Dermis microvascular lymphatic vessel endothelial cell (primary cell): ENCODE measurements at regions not wholly inside any gene's neighbourhood (a gene's known extent, or its start where the extent isn't known, plus 50 kb on each side); places are given as distances from the start of the nearest gene placed in this dataset.
"Not testable (repeated sequence)": the region's sequence is repeated elsewhere in the genome, so short reads cannot be mapped to it uniquely, and the experiment has no call there.

Experiments used
- DNase-seq, 2 donors: peaks; one replicate each; pipeline versions ENCODE4 v3.0.0 to v3.0.0-alpha.2; 2010; ENCODE audit warnings: low read depth in 2 of 2

GRCh38 chr16:59887856-59888255 is 1153.7 kb upstream of the GOT2 start:
- no peak for DNase-seq

- no peak for DNase-seq
Measured at GRCh38 chr16:59886021-59886420, 1151.9 kb upstream of the GOT2 start.

GRCh38 chr16:59881376-59881775 is 1147.3 kb upstream of the GOT2 start:
- DNase-seq: no peak

- no peak for DNase-seq
Measured at GRCh38 chr16:59880611-59881010, 1146.5 kb upstream of the GOT2 start.

GRCh38 chr16:59878999-59879398 is 1144.9 kb upstream of the GOT2 start:
- no peak for DNase-seq

- no peak for DNase-seq
Measured at GRCh38 chr16:59878479-59878878, 1144.4 kb upstream of the GOT2 start.

GRCh38 chr16:59864981-59865666 is 1131.0 kb upstream of the GOT2 start:
- DNase-seq: no peak

- no peak for DNase-seq
Measured at GRCh38 chr16:59859676-59860402, 1125.7 kb upstream of the GOT2 start.

GRCh38 chr16:59854846-59855439 is 1120.8 kb upstream of the GOT2 start:
- DNase-seq: no peak

- no peak for DNase-seq
Measured at GRCh38 chr16:59849716-59850115, 1115.6 kb upstream of the GOT2 start.

- no peak for DNase-seq
Measured at GRCh38 chr16:59848296-59848695, 1114.2 kb upstream of the GOT2 start.

GRCh38 chr16:59840169-59840568 is 1106.1 kb upstream of the GOT2 start:
- DNase-seq: no peak

GRCh38 chr16:59826767-59827166 is 1092.7 kb upstream of the GOT2 start:
- DNase-seq: no peak

GRCh38 chr16:59809488-59809887 is 1075.4 kb upstream of the GOT2 start:
- DNase-seq: not testable (repeated sequence)

- DNase-seq: no peak
Measured at GRCh38 chr16:59783191-59783590, 1049.1 kb upstream of the GOT2 start.

GRCh38 chr16:59773330-59773729 is 1039.2 kb upstream of the GOT2 start:
- DNase-seq: no peak

- no peak for DNase-seq
Measured at GRCh38 chr16:59759296-59759695, 1025.2 kb upstream of the GOT2 start.

GRCh38 chr16:59758848-59759247 is 1024.7 kb upstream of the GOT2 start:
- no peak for DNase-seq

GRCh38 chr16:59754854-59755253 is 1020.7 kb upstream of the GOT2 start:
- no peak for DNase-seq

GRCh38 chr16:59749662-59750336 is 1015.7 kb upstream of the GOT2 start:
- no peak for DNase-seq

- DNase-seq: no peak
Measured at GRCh38 chr16:59748531-59748930, 1014.4 kb upstream of the GOT2 start.

GRCh38 chr16:59743504-59743903 is 1009.4 kb upstream of the GOT2 start:
- no peak for DNase-seq
